PC-9 (cell line): ENCODE measurements at regions not wholly inside any gene's neighbourhood (a gene's known extent, or its start where the extent isn't known, plus 50 kb on each side); places are given as distances from the start of the nearest gene placed in this dataset.

Experiments
- BruUV-seq: library from RNA; stranded (reverse); fragments of 400-500 nt; replicated peaks from 2 replicates; lab custom pipeline; 2021; lab: Mats Ljungman, UMichigan
- CTCF ChIA-PET: fragments of 300-600 bp; sonication (Branson Sonifier 250); formaldehyde crosslinking; loops from one replicate; lab custom pipeline; 2022; ENCODE audit warnings: antibody characterized with exemption; lab: Charles Lee
- POLR2A ChIA-PET: fragments of 300-600 bp; sonication (Branson Sonifier 250); formaldehyde crosslinking; loops from one replicate; lab custom pipeline; 2022; ENCODE audit warnings: antibody characterized with exemption; ENCODE audit not compliant: unreplicated experiment; lab: Charles Lee
- DNase-seq, 2 experiments: peaks; one replicate each; pipeline versions ENCODE4 v3.0.0 to v3.0.0-alpha.2; 2015 to 2022; ENCODE audit warnings: mixed read lengths in 1 of 2
- H2AFZ ChIP-seq: fragments of 200-600 bp; sonication (generic); 2 replicates; pipeline ENCODE4 v1.8.1; 2017; ENCODE audit warnings: antibody characterized with exemption
- H3F3A ChIP-seq: fragments of 200-600 bp; sonication (generic); 2 replicates; pipeline ENCODE4 v1.8.1; 2017; ENCODE audit warnings: antibody characterized with exemption, mild to moderate bottlenecking, low read depth; ENCODE audit not compliant: insufficient read depth
- H3K27ac ChIP-seq: fragments of 200-600 bp; sonication (generic); 2 replicates; pipeline ENCODE4 v1.6.1; 2016; ENCODE audit warnings: mixed run types
- H3K27me3 ChIP-seq: fragments of 200-600 bp; sonication (generic); 2 replicates; pipeline ENCODE4 v1.6.1; 2016; ENCODE audit warnings: low read depth, mixed run types; ENCODE audit not compliant: insufficient read depth
- H3K36me3 ChIP-seq: fragments of 200-600 bp; sonication (generic); 2 replicates; pipeline ENCODE4 v1.6.1; 2016; ENCODE audit warnings: low read depth, mixed run types
- H3K4me1 ChIP-seq: fragments of 200-600 bp; sonication (generic); replicated peaks from 2 replicates; pipeline ENCODE4 v1.6.1; 2016; ENCODE audit warnings: mixed run types; ENCODE audit not compliant: insufficient read depth
- H3K4me2 ChIP-seq: fragments of 200-600 bp; sonication (generic); 2 replicates; pipeline ENCODE4 v1.6.1; 2017; ENCODE audit warnings: mixed run types
- H3K4me3 ChIP-seq: fragments of 200-600 bp; sonication (generic); 2 replicates; pipeline ENCODE4 v1.6.1; 2016; ENCODE audit warnings: mixed run types
- H3K79me2 ChIP-seq: fragments of 200-600 bp; sonication (generic); 2 replicates; pipeline ENCODE4 v1.6.1; 2017; ENCODE audit warnings: low read depth, mixed run types
- H3K9me2 ChIP-seq: fragments of 200-600 bp; sonication (generic); 2 replicates; pipeline ENCODE4 v1.8.1; 2017; ENCODE audit warnings: mild to moderate bottlenecking; ENCODE audit not compliant: insufficient read depth
- H3K9me3 ChIP-seq: fragments of 200-600 bp; sonication (generic); 2 replicates; pipeline ENCODE4 v1.8.1; 2016; ENCODE audit warnings: low read depth; ENCODE audit not compliant: insufficient read depth
- H4K20me1 ChIP-seq: fragments of 200-600 bp; sonication (generic); 2 replicates; pipeline ENCODE4 v1.8.1; 2017; ENCODE audit not compliant: insufficient read depth
- EZH2 ChIP-seq: fragments of 200-600 bp; sonication (generic); IDR thresholded peaks from 2 replicates; pipeline ENCODE4 v1.8.0; 2017; ENCODE audit warnings: antibody characterized with exemption, low read depth
- intact Hi-C: fragments of 100-400 bp; cut with micrococcal nuclease; formaldehyde crosslinking; loops from one replicate; pipeline ENCODE4 v1.10.0; 2022; ENCODE audit not compliant: unreplicated experiment
- TF ChIP-seq, protein P1 (sequence below): fragments of 200-600 bp; sonication (generic); conservative IDR thresholded peaks from 2 replicates; pipeline ENCODE4 v1.6.1; 2017; ENCODE audit warnings: mixed run types, antibody characterized with exemption, mild to moderate bottlenecking, moderate library complexity

DNA sequence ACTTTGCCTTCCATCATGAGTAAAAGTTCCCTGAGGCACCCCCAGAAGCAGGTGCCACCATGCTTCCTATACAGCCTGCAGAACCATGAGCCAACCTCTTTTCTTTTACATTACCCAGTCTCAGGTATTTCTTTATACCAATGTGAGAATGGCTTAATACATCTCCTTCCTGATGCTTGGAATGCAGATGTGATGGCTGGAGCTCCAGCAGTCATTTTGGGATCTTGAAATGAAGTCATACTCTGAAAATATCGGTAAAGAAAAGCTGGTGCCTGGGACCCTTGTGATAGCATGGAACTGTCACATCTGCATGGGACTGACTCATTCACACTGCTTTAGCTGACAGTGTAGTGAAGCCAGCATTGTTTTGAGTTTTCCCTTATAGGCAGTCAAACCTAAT, 634.5 kb upstream of the NRP1 start:
- TF ChIP-seq EZH2, result no peak
- TF ChIP-seq, protein P1, sequence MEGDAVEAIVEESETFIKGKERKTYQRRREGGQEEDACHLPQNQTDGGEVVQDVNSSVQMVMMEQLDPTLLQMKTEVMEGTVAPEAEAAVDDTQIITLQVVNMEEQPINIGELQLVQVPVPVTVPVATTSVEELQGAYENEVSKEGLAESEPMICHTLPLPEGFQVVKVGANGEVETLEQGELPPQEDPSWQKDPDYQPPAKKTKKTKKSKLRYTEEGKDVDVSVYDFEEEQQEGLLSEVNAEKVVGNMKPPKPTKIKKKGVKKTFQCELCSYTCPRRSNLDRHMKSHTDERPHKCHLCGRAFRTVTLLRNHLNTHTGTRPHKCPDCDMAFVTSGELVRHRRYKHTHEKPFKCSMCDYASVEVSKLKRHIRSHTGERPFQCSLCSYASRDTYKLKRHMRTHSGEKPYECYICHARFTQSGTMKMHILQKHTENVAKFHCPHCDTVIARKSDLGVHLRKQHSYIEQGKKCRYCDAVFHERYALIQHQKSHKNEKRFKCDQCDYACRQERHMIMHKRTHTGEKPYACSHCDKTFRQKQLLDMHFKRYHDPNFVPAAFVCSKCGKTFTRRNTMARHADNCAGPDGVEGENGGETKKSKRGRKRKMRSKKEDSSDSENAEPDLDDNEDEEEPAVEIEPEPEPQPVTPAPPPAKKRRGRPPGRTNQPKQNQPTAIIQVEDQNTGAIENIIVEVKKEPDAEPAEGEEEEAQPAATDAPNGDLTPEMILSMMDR, result no peak
- Histone ChIP-seq H3K36me3 (no peaks in the 10 kb centered on the region), H3K4me2 (no peak overlapping the region), H3K4me1 (no peaks in the 10 kb centered on the region), H2AFZ (no peak overlapping the region), H3K4me3 (no peak overlapping the region), H3K27me3 (no peaks in the 10 kb centered on the region), H3K9me2 (no peaks in the 10 kb centered on the region), H3K79me2 (no peaks in the 10 kb centered on the region), H3F3A (no peaks in the 10 kb centered on the region), H4K20me1 (no peaks in the 10 kb centered on the region), H3K9me3 (no peaks in the 10 kb centered on the region), H3K27ac (no peak overlapping the region)
- BruUV-seq, result no TSS peak
- intact Hi-C loops, result no loop called here
- DNase-seq, result no peak
- CTCF ChIA-PET, result no interaction called here
- POLR2A ChIA-PET, result no interaction called here

DNA sequence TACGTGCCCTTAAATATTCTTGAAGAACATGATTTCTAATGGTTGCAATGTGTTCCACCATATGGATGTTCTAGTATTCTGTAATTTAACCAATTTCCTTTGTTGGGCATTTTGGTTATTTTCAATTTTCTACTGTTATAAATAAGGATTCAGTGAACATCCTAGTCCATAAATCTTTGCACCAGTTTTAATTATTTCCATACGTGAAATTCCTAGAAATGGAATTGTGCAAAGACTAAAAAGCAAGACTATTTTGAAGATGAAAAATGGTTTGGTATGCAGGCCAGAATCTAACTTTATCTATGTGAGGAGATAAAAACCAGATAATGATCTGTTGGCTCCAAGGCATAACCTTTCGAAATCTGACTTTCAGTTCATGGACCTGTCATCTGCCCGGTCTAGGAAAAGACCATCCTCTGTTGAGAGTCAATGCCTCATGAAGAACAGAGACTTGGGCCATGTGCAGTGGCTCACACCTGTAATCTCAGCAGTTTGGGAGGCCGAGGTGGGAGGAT, 633.2 kb upstream of the NRP1 start:
- H4K20me1 ChIP-seq, result no peaks in the 10 kb centered on the region
- TF ChIP-seq EZH2, result no peak
- TF ChIP-seq, protein P1, result no peak
- no peaks in the 10 kb centered on the region for H3K36me3 ChIP-seq
- no peaks in the 10 kb centered on the region for H3K9me2 ChIP-seq
- no peak overlapping the region for H3K4me2 ChIP-seq
- no peaks in the 10 kb centered on the region for H3K27me3 ChIP-seq
- no TSS peak for BruUV-seq
- H3K9me3 ChIP-seq, result no peaks in the 10 kb centered on the region
- ChIA-PET CTCF (no interaction called here), POLR2A (no interaction called here)
- DNase-seq, result no peak
- H3K79me2 ChIP-seq, result no peaks in the 10 kb centered on the region
- H3K4me1 ChIP-seq, result no peaks in the 10 kb centered on the region
- no peak overlapping the region for H3K4me3 ChIP-seq
- no peak overlapping the region for H3K27ac ChIP-seq
- intact Hi-C loops, result no loop called here
- H2AFZ ChIP-seq, result no peak overlapping the region
- no peaks in the 10 kb centered on the region for H3F3A ChIP-seq

DNA sequence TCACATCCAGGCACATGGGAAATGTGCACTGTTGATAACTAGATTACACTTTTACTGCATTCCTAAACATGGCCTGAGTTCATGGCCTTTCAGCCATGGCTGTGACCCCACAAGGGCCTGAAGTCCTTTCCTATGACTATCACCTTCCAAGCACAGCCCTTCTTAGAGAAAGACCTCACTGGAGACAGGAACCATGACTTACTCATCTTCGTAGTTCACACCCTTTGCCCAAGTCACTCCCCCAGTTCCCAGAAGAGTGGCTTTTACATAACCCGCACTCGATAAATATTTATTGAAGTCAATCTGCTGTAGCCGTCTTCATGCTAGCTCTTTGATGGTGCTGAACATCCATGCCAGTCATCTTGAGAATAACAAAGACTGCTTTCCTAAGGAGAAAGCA, 632.5 kb upstream of the NRP1 start:
- intact Hi-C loops, result no loop called here
- no peak overlapping the region for H2AFZ ChIP-seq
- H3K9me3 ChIP-seq, result no peaks in the 10 kb centered on the region
- H3K36me3 ChIP-seq, result no peaks in the 10 kb centered on the region
- H3F3A ChIP-seq, result no peaks in the 10 kb centered on the region
- no peak overlapping the region for H3K27ac ChIP-seq
- TF ChIP-seq, protein P1, result no peak
- TF ChIP-seq EZH2, result no peak
- H3K9me2 ChIP-seq, result no peaks in the 10 kb centered on the region
- DNase-seq, result no peak
- ChIA-PET CTCF (no interaction called here), POLR2A (no interaction called here)
- no TSS peak for BruUV-seq
- no peaks in the 10 kb centered on the region for H4K20me1 ChIP-seq
- H3K79me2 ChIP-seq, result no peaks in the 10 kb centered on the region
- no peak overlapping the region for H3K4me2 ChIP-seq
- H3K4me3 ChIP-seq, result no peak overlapping the region
- no peaks in the 10 kb centered on the region for H3K4me1 ChIP-seq
- no peaks in the 10 kb centered on the region for H3K27me3 ChIP-seq
